Fibroblast of peridontal ligament (primary cell): ENCODE measurements at regions not wholly inside any gene's neighbourhood (a gene's known extent, or its start where the extent isn't known, plus 50 kb on each side); places are given as distances from the start of the nearest gene placed in this dataset.

ENCODE experiments used
- DNase-seq: peaks from one replicate; pipeline ENCODE4 v3.0.0-alpha.2; 2010; ENCODE audit errors: extremely low read depth

- no peak for DNase-seq
These were observed 310.3 kb upstream of the HS6ST1 start for GRCh38 chr2:128628996-128629395.

- no peak for DNase-seq
These were observed 312.5 kb upstream of the HS6ST1 start for GRCh38 chr2:128630974-128631697.

DNA sequence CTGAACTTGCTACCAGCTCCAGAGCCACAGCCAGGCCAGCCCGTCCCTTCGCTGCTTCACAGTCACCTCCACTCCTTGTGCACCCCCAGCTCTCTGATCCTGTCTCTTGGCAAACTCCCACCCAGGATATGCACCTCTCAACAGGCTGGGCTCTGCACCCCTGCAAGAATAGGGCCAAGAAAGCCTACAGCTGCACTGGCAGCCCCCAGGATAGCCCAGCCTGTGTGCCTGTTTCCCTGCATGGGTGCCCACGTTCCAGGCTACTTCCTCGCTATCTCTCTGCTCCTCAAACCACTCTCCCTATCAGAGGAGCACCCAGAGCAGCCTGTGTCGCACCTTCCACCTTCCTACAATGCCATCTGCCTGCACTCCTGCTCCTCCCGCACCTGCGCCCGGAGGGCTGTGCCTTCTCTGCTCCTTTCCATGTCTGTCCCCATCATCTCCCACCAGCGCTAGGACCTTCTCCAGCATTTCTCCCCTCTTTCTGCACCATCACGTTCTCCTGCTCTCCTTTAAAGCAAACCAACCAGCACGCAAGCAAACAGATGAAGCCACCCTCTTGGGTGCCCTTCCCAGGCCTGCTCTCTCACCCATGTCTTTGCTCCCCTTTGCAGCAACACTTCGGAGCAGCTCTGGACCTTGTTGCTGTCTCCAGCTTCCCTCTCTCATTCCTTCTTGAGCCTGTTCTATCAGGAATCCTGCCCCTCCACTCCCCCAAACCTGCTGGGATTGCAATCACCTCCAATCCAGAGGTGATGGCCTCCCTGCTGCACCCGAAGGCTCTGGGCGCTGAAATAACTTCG is 313.2 kb upstream of the HS6ST1 start:
- no peak for DNase-seq

- DNase-seq, result no peak
These were observed 313.8 kb upstream of the HS6ST1 start for GRCh38 chr2:128632501-128632800.

GRCh38 chr2:128633501-128633900 is 314.8 kb upstream of the HS6ST1 start:
- peak; percentile 40 for DNase-seq

- no peak for DNase-seq
These were observed 316.8 kb upstream of the HS6ST1 start for GRCh38 chr2:128635361-128635900.

DNA sequence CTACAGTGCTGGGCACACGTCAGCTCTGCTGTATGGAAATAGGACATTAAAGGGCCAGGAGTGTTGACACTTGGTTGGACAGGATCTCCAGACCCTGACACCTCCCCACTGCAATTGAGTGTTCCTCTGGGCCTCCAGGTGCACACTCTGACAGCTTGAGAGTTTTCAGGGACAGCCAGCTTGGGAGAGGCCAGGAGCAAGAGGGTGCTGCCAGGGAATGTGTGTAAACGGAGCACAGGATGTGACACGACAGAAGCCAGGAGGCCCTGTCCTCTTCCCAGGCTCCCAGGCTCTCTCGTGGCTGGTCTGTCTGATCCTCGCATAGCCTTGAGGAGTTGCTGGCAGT is 318.1 kb upstream of the HS6ST1 start:
- DNase-seq, result no peak

- DNase-seq, result no peak
These were observed 318.9 kb upstream of the HS6ST1 start for GRCh38 chr2:128637481-128638155.

- DNase-seq, result peak; percentile 19
These were observed 319.9 kb upstream of the HS6ST1 start for GRCh38 chr2:128638341-128639119.

DNA sequence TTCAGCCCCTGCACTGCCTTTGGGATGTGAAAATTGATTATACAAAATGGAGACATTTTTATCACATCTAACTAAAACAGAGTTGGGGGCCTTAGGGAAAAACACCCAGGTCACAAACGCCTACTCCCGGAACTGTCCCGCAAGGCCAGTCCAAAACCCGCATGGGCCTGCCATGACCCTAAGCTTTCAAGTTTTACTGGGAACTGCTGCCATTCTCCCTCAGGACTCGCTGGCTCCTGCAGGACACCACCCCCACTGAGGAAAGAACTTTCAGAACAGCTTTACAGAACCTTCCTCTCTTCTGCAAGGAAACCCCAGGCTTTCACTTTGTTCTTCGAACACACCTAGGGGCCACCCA is 320.4 kb upstream of the HS6ST1 start:
- no peak for DNase-seq

DNA sequence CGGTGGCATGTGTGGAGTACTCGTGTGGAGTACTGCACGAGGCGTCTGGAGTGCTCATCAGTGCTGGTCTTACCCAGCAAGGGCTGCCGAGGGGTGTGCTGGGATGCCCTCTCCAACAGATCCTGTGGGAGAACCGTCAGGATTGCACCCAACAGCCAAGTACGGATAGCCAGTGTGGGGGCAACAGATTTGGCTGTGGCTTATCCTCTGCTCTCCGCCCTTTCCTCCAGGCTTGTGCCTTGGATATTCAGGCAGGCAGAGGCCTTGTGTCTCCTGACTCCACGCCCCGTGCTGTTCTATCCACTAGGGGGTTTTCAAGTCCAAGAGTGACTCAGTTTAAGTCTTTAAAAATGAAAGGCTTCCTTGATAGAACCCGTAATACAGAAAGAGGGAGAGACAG is 321.0 kb upstream of the HS6ST1 start:
- no peak for DNase-seq

DNA sequence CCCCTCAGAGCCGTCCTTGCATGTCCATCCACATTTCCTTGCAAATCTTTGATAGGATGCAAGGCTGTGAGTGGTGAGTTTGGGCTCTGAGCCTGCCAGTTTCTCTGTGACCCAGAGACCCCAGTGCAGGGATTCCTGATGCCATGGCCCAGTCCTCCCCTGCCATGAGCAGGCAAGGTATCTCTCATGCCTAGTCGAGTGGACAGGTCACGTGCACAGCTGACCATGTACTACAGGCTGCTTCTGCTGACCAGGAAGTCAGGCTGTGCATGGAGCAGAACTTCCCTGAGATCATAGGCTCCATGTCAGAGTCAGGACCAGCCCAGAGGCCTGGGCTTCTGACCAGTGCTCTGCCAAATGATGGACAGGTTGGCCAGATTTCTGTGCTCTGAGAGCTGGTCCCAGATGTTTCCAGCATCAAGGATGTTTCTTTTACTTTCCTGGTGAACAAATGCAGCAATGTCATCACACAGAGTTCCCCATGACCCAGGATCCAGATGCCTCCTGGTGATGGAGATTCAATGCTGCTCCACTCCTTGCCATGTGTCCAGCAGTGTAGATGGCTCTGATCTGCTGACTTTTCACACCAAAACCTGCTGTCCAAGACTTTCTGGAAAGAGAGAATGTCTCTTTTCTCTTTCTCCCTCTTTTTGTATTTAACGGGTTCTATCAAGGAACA is 321.6 kb upstream of the HS6ST1 start:
- peak; percentile 35 for DNase-seq

- no peak for DNase-seq
These were observed 322.2 kb upstream of the HS6ST1 start for GRCh38 chr2:128640845-128641360.

DNA sequence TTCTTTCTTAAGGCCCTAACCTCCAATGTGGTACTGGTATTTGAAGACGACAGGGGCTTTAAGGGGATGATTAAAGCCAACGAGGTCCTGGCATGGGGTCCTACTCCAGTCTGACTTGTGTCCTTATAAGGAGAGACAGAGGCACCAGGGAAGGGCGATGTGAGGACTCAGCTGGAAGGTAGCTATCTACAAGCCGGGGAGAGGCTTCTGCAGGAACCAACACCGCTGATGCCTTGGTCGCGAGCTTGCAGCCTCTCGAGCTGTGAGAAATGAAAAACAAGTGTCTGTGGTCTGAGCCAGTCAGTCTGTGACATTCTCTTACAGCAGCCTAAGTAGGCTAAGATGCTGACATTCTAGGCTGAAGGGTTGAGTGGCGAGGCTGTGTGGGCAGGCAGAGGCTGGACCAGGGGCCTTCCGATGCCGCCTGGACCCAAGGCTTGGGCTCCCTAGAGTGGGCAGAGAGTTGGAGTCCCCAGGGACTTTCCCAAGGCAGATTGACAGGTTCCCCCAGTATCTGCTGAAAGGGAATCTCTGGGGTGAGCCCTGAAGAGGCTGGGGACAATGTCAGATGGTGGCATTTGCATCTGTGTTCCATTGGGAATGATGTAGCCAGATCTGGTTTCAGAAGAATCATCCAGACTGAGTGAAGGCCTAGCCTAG is 322.9 kb upstream of the HS6ST1 start:
- no peak for DNase-seq

- DNase-seq, result no peak
These were observed 323.6 kb upstream of the HS6ST1 start for GRCh38 chr2:128642316-128642715.

- no peak for DNase-seq
These were observed 324.2 kb upstream of the HS6ST1 start for GRCh38 chr2:128642821-128643220.

- no peak for DNase-seq
These were observed 324.8 kb upstream of the HS6ST1 start for GRCh38 chr2:128643221-128644065.

DNA sequence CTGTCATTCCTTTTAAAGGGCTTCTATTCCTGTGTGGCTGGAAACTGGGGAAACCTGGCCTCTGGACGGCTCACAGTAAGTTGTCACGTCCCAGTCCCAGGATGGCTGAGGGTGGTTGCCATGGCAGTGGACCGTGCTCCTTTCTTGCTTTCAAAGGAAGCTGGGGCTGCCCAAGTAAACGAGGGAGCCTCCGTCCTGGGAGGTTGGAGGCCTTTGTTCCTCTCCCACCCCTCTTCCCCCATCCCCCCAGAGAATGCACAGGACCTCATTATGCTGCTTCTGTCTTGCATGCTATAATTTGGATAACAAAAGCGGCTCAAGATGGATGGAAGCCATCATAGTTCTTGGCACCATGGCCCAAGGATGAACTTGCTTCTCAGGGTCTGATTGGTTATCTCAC is 325.5 kb upstream of the HS6ST1 start:
- no peak for DNase-seq

GRCh38 chr2:128644718-128645256 is 326.1 kb upstream of the HS6ST1 start:
- DNase-seq, result no peak
